Stimulated activated naive B cell treated with anti-CD40 and anti-IgM and Interleukin-4, amounts not matched to agents 10 μg/mL and 1 μg/mL and 100 μg/mL, for 72 hours (primary cell): ENCODE measurements at regions not wholly inside any gene's neighbourhood (a gene's known extent, or its start where the extent isn't known, plus 50 kb on each side); places are given as distances from the start of the nearest gene placed in this dataset.

ENCODE experiments used
- ATAC-seq, 2 donors: fragments of 150-1000 bp; cut with Tn5 transposase; replicated peaks; 2 replicates each; pipeline ENCODE4 v1.10.0; 2021; ENCODE audit warnings: moderate library complexity in 1 of 2
- DNase-seq: peaks from one replicate; pipeline ENCODE4 v3.0.0; 2021
- H3K27ac Mint-ChIP-seq: one replicate; pipeline ENCODE4 v1.8.0; 2022; ENCODE audit warnings: mild to moderate bottlenecking, mixed read lengths
- H3K27me3 Mint-ChIP-seq, 2 donors: one replicate each; pipeline ENCODE4 v1.8.0; 2022; ENCODE audit warnings: mixed read lengths in 2 of 2
- H3K36me3 Mint-ChIP-seq, 2 donors: one replicate each; pipeline ENCODE4 v1.8.0; 2022; ENCODE audit warnings: mixed read lengths in 2 of 2, mild to moderate bottlenecking in 1 of 2
- H3K4me1 Mint-ChIP-seq, 2 donors: one replicate each; pipeline ENCODE4 v1.8.0; 2022; ENCODE audit warnings: mixed read lengths in 2 of 2, mild to moderate bottlenecking in 1 of 2
- H3K4me3 Mint-ChIP-seq, 2 donors: one replicate each; pipeline ENCODE4 v1.8.0; 2022; ENCODE audit warnings: mild to moderate bottlenecking in 2 of 2, mixed read lengths in 2 of 2, moderate library complexity in 1 of 2
- H3K9me3 Mint-ChIP-seq, 2 donors: one replicate each; pipeline ENCODE4 v1.8.0; 2022; ENCODE audit warnings: mixed read lengths in 2 of 2, mild to moderate bottlenecking in 1 of 2

DNA sequence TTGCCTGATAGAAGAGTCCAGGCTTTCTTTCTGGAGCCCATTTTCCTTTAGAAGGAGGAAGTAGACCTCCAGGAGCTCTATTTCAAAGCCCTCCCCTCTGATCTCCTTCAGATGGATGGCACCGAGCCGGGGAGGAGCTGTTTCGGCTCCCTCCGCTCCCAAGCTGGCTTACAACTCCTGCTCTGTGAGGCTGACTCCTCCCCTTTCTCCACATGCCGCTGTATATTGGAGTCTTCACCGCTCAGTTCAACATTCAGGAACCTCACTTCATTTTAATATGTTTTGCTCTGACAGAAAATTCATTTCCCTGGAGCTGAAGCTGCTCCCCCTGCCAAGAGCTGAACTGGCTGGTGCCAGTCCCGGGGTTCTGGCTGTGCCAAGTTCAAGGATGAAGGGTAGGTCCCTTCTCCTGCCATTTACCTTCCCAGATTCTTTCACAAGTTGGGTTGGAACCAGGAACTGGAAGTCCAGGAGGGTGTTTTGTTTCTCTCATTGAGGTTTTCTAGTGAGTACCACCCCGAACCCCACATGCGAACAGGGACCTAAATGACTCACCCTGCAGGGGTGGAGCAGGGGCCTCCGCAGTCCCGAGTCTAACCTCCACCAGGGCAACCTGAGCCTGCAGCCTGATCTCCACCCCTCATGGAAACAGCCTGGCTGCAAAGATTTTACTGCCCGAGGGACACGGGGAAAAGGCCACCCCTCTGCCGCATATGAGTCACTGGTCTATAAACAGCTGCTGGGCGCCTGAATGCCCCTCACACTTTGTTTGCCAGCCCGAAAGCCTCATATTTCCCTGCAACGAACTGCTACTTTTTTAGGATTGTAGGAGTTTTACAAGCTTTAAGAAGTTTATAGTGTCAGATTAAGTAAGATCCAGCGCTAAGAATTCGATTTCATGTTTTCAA, 68.6 kb upstream of the FOXA2 start:
- DNase-seq: no peak
- Mint-ChIP-seq H3K27ac (no peak overlapping the region), H3K27me3 (peaks cover 12 to 24% of the 10 kb centered on the region in 2 donors), H3K9me3 (peaks cover 0 to 4% of the 10 kb centered on the region in 2 donors), H3K36me3 (no peaks in the 10 kb centered on the region), H3K4me3 (no peak overlapping the region), H3K4me1 (no peaks in the 10 kb centered on the region)
- no peak for ATAC-seq

DNA sequence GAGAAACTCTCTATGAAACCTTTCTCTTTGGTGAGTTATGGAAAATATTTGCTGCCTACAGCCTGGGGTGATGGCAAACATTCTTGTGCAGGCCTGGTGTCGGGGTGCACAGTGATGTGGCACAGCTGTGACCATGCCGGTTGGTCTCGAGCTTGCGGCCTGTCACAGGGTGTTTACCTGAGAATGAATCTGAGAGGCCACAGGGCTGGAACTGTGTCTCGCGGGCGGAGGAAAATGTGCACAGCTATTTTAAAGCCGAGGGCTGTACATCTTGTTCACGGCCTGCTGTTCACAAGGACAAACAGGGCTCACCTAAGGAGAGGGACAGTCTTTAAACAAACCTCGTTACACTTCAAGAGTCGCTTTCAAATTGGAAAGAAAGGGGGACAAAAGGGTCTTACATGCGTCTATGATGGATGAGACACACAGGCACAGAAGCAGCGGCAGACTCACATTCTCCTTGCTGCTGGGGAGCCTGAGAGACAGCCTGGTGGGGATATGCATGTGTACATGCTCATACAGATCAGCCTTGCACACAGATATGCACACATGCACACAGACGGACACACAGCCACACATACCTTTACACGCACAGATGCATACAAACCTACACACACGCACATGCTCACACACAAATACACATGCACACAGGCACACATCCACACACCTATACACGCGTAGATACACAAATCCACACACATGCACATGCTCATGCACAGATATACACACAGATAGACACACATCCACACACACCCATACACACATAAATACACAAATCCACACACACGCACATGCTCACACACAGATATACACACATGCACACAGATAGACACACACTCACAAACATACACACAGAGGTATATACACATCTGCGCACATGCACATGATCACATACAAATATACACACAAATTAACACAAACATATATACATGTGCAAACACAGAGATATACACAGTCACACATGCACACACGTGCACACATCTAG, 69.6 kb upstream of the FOXA2 start:
- Mint-ChIP-seq H3K27me3 (peaks cover 10 to 13% of the 10 kb centered on the region in 2 donors), H3K27ac (no peak overlapping the region), H3K4me1 (no peaks in the 10 kb centered on the region), H3K36me3 (no peaks in the 10 kb centered on the region), H3K4me3 (no peak overlapping the region), H3K9me3 (peaks cover 0 to 4% of the 10 kb centered on the region in 2 donors)
- DNase-seq: no peak
- ATAC-seq: no peak

DNA sequence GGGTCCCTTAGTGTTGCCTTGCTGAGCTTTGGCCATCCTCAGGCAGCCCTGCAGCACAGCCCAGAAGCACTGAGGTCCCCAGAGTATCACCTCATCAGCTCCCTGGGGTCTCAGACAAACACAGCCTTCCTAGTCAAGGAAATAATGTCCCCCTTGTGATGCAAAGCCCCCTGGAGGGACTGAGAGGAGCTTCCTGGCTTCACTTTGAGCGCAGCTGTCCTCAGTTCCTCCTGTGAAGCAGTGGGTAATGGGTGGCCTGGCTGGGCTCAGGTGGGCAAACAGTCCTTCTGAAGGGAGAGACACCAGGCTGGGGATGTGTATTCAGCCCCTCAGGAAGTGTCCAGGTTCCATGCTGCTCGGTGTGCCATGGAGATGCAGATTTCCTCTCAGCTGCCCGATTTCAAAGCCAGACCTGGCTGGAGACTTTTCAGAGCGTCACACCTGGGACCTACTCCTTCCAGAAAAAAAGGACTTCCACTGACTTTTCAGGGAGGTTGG, 79.2 kb upstream of the FOXA2 start:
- peaks cover 0 to 4% of the 10 kb centered on the region in 2 donors for H3K9me3 Mint-ChIP-seq
- no peak overlapping the region for H3K27ac Mint-ChIP-seq
- H3K36me3 Mint-ChIP-seq: no peaks in the 10 kb centered on the region
- H3K27me3 Mint-ChIP-seq: peaks cover 0 to 9% of the 10 kb centered on the region in 2 donors
- no peaks in the 10 kb centered on the region for H3K4me1 Mint-ChIP-seq
- H3K4me3 Mint-ChIP-seq: no peak overlapping the region
- ATAC-seq: no peak
- no peak for DNase-seq

DNA sequence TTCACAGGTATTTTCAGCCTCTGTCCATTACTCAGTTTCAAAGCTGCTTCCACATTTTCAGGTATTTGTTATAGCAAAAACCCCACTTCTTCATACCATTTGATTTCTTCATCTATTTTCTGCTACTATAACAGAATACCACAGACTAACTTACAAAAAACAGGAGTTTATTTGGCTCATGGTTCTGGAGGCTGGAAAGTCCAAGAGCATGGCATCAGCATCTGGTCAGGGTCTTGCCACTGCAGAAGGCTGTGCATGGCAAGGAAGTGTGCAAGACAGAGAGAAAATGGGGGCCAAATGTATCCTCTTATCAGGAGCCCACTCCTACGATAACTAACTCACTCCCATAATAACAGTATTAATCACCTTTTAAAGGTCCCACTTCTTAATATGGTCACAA, 82.8 kb upstream of the FOXA2 start:
- Mint-ChIP-seq H3K4me1 (no peaks in the 10 kb centered on the region), H3K36me3 (peaks cover 2 to 7% of the 10 kb centered on the region in 2 donors), H3K27ac (no peak overlapping the region), H3K27me3 (peaks cover 6 to 20% of the 10 kb centered on the region in 2 donors), H3K4me3 (no peak overlapping the region), H3K9me3 (peaks cover 6 to 12% of the 10 kb centered on the region in 2 donors)
- ATAC-seq: no peak
- no peak for DNase-seq

DNA sequence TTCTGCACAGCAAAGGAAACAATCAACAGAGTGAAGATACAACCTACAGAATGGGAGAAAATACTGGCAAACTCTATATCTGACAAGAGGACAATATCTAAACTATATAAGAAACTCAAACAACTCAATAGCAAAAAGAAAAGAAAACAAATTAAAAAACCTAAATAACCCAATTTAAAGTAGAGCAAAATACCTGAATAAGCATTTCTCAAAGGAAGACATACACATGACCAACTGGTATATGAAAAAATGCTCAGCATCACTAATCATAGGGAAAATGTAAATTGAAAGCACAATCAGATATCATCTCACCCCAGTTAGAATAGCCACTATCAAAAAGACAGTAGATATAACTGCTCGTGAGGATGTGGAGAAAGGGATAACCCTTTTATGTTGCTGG, 87.8 kb upstream of the FOXA2 start:
- Mint-ChIP-seq H3K4me3 (no peak overlapping the region), H3K36me3 (peaks cover 2 to 7% of the 10 kb centered on the region in 2 donors), H3K9me3 (peaks cover 6 to 8% of the 10 kb centered on the region in 2 donors), H3K27me3 (peaks cover 6 to 11% of the 10 kb centered on the region in 2 donors), H3K27ac (no peak overlapping the region), H3K4me1 (peaks cover 9 to 11% of the 10 kb centered on the region in 2 donors)
- ATAC-seq (no peak), DNase-seq (no peak)

DNA sequence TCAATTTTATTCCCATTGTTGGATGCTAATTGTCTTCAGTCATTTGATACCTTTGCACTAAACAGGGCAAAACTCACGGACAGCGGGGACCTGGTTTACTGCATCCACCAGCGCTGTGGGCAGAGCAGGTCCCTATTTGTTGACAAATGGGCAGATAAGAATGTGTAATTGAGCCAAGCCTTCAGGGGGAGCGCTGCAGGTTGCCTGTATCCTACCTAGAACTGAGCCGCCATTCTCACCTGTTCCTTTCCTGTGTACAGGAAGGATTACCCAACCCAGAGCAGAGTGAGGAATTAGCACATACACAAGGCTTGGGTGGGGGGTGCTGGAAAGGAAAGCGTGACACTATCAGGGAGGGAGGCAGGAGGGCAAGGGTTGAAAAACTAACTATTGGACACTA, 89.1 kb upstream of the FOXA2 start:
- no peak overlapping the region for H3K27ac Mint-ChIP-seq
- H3K27me3 Mint-ChIP-seq: peaks cover 6 to 11% of the 10 kb centered on the region in 2 donors
- H3K9me3 Mint-ChIP-seq: peaks cover 7 to 8% of the 10 kb centered on the region in 2 donors
- H3K36me3 Mint-ChIP-seq: peaks cover 2 to 7% of the 10 kb centered on the region in 2 donors
- peaks cover 9 to 11% of the 10 kb centered on the region in 2 donors for H3K4me1 Mint-ChIP-seq
- ATAC-seq: no peak
- no peak for DNase-seq
- no peak overlapping the region for H3K4me3 Mint-ChIP-seq

GRCh38 chr20:22675341-22675740, 91.0 kb upstream of the FOXA2 start:
- Mint-ChIP-seq H3K27me3 (peaks cover 0 to 6% of the 10 kb centered on the region in 2 donors), H3K27ac (no peak overlapping the region), H3K4me3 (no peak overlapping the region), H3K36me3 (no peaks in the 10 kb centered on the region), H3K9me3 (peaks cover 6 to 8% of the 10 kb centered on the region in 2 donors), H3K4me1 (peaks cover 9 to 11% of the 10 kb centered on the region in 2 donors)
- DNase-seq: no peak
- ATAC-seq: peak; percentile 34 to 38

- Mint-ChIP-seq H3K36me3 (no peaks in the 10 kb centered on the region), H3K27me3 (no peaks in the 10 kb centered on the region)
Observed at GRCh38 chr20:22678678-22679077, 94.3 kb upstream of the FOXA2 start.

GRCh38 chr20:22679197-22679596, 94.8 kb upstream of the FOXA2 start:
- Mint-ChIP-seq H3K27ac (no peak overlapping the region), H3K4me1 (peaks cover 9 to 11% of the 10 kb centered on the region in 2 donors), H3K4me3 (no peak overlapping the region), H3K9me3 (peaks cover 6% of the 10 kb centered on the region in 2 donors), H3K27me3 (no peaks in the 10 kb centered on the region), H3K36me3 (no peaks in the 10 kb centered on the region)
- no peak for DNase-seq
- ATAC-seq: no peak

More at GRCh38 chr20:22678678-22679077, 94.3 kb upstream of the FOXA2 start:
- Mint-ChIP-seq H3K9me3 (peaks cover 6% of the 10 kb centered on the region in 2 donors), H3K4me3 (no peak overlapping the region), H3K27ac (no peak overlapping the region), H3K4me1 (peaks cover 9 to 11% of the 10 kb centered on the region in 2 donors)
- no peak for ATAC-seq
- no peak for DNase-seq

DNA sequence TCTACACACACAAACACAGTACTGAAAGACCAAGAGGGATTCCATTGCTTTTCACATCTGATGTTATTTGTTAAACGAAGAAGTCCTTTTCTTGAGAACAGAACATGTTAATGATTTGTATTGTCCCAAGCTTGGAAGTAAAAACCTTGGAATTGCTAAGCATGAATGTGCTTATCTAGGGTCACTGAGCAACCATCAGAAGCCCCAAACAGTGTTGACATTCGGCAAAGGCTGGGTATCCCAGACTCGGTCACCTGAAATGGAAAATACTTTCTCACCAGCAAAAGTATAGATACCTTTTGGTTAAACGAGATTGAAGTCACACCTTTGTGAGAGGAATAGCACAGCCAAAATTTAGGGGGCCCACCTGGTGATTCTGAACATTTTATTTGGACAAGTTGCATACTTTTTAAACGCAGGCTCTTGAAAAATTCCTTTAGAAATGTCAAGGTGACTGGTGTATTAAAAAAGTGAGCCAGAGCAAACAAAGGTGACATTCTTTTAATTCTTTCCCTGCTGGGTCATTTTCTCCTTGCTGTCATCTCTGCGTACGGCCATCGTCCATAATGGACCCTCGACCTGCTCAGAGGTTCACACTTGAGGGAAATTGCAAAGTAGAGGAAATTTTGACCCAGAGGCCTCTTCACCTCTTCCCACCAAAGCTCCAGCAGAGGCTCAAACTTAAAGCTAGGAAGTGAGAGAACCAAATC, 95.8 kb upstream of the FOXA2 start:
- ATAC-seq: no peak

GRCh38 chr20:22681591-22682248, 97.3 kb upstream of the FOXA2 start:
- H3K36me3 Mint-ChIP-seq: no peaks in the 10 kb centered on the region
- H3K27ac Mint-ChIP-seq: no peak overlapping the region
- peaks cover 11 to 13% of the 10 kb centered on the region in 2 donors for H3K4me1 Mint-ChIP-seq
- peaks cover 6% of the 10 kb centered on the region in 2 donors for H3K9me3 Mint-ChIP-seq
- H3K27me3 Mint-ChIP-seq: peaks cover 0 to 5% of the 10 kb centered on the region in 2 donors
- no peak for ATAC-seq
- H3K4me3 Mint-ChIP-seq: no peak overlapping the region
- DNase-seq: no peak

More for the DNA sequence above, 95.8 kb upstream of the FOXA2 start:
- DNase-seq: no peak
- no peaks in the 10 kb centered on the region for H3K27me3 Mint-ChIP-seq
- no peak overlapping the region for H3K27ac Mint-ChIP-seq
- H3K4me3 Mint-ChIP-seq: no peak overlapping the region
- peaks cover 6% of the 10 kb centered on the region in 2 donors for H3K9me3 Mint-ChIP-seq
- peaks cover 13 to 15% of the 10 kb centered on the region in 2 donors for H3K4me1 Mint-ChIP-seq
- no peaks in the 10 kb centered on the region for H3K36me3 Mint-ChIP-seq

DNA sequence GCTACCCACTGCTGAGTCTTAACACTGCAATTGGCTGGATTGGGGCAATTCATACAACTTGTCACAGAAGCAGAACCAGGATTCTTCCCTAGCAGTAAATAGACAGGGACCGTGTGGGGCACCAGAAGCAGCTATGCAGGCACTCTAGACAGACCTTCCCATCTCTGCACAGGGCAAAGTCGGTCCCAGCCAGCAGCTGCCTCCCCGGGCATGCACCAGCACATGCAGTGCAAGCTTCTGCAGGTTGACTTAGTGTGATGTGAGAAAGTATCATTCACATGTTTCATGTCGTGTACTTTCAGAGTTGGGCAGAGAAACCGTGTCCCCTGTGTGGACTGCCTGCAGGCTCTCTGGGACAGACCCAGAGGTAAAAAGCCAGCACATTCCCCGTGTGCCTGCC, 98.0 kb upstream of the FOXA2 start:
- Mint-ChIP-seq H3K4me1 (peaks cover 9 to 13% of the 10 kb centered on the region in 2 donors), H3K4me3 (no peak overlapping the region), H3K27ac (no peak overlapping the region), H3K27me3 (peaks cover 0 to 5% of the 10 kb centered on the region in 2 donors), H3K9me3 (peaks cover 6% of the 10 kb centered on the region in 2 donors), H3K36me3 (no peaks in the 10 kb centered on the region)
- DNase-seq: no peak
- ATAC-seq: no peak

- no peak overlapping the region for H3K4me3 Mint-ChIP-seq
- H3K36me3 Mint-ChIP-seq: no peaks in the 10 kb centered on the region
- ATAC-seq: peak; percentile 87
- peak; percentile 48 for DNase-seq
- peaks cover 9 to 13% of the 10 kb centered on the region in 2 donors for H3K4me1 Mint-ChIP-seq
- peaks cover 0 to 8% of the 10 kb centered on the region in 2 donors for H3K27me3 Mint-ChIP-seq
- H3K27ac Mint-ChIP-seq: no peak overlapping the region
- no peaks in the 10 kb centered on the region for H3K9me3 Mint-ChIP-seq
Observed at GRCh38 chr20:22684072-22684762, 99.8 kb upstream of the FOXA2 start.
